ENCODE measurements at regions not wholly inside any gene's neighbourhood (a gene's known extent, or its start where the extent isn't known, plus 50 kb on each side); places are given as distances from the start of the nearest gene placed in this dataset.

GRCh38 chr1:48055876-48056764 lies 58.9 kb upstream of the TRABD2B start:
- H3K27ac ChIP-seq: no peak overlapping the region
- H3K9me3 ChIP-seq (ENCODE audit: low read depth): no peaks in the 10 kb centered on the region
- H3K9me2 ChIP-seq (ENCODE audit: insufficient read depth): no peaks in the 10 kb centered on the region
- no peaks in the 10 kb centered on the region for H3F3A ChIP-seq (ENCODE audit: insufficient read depth)
- H3K4me2 ChIP-seq (ENCODE audit: unreplicated experiment): no peak overlapping the region
- WGBS, 2 experiments (ENCODE audit: low coverage in 1 of 2, low lambda C conversion rate in 2 of 2, missing lambda C conversion rate in 2 of 2): 48 to 51% methylated on average over 9 of the region's 9 CpGs
- H4K20me1 ChIP-seq (ENCODE audit: insufficient read depth): no peaks in the 10 kb centered on the region
- H3K4me1 ChIP-seq (ENCODE audit: insufficient read depth): no peaks in the 10 kb centered on the region; the same call in 1 of the 2 replicates
- H3K9ac ChIP-seq: no peak overlapping the region
- no peak for DNase-seq
- no peaks in the 10 kb centered on the region for H3K79me2 ChIP-seq (ENCODE audit: insufficient read depth)
- in situ Hi-C loops (cut with MboI): no loop called here
- TF ChIP-seq EZH2phosphoT487 (IDR thresholded peaks at IDR 0.05; ENCODE audit: insufficient read depth, low read depth) (no peak), EZH2 (IDR thresholded peaks at IDR 0.05; ENCODE audit: insufficient read depth, poor library complexity, severe bottlenecking) (no peak)
- H3K4me3 ChIP-seq: no peak overlapping the region
- no peaks in the 10 kb centered on the region for H3K36me3 ChIP-seq (ENCODE audit: low read depth)
- H3K27me3 ChIP-seq (replicated peaks; ENCODE audit: insufficient read depth): peaks cover 23% of the 10 kb centered on the region
- no peak overlapping the region for H2AFZ ChIP-seq

- no peak overlapping the region for H3K9ac ChIP-seq
- no peaks in the 10 kb centered on the region for H3K9me3 ChIP-seq (ENCODE audit: low read depth)
- TF ChIP-seq EZH2 (IDR thresholded peaks at IDR 0.05; ENCODE audit: insufficient read depth, poor library complexity, severe bottlenecking) (no peak), EZH2phosphoT487 (IDR thresholded peaks at IDR 0.05; ENCODE audit: insufficient read depth, low read depth) (no peak)
- no peak overlapping the region for H3K27ac ChIP-seq
- no peak overlapping the region for H2AFZ ChIP-seq
- no peak overlapping the region for H3K4me3 ChIP-seq
- H3K27me3 ChIP-seq (replicated peaks; ENCODE audit: insufficient read depth): peaks cover 23% of the 10 kb centered on the region
- no peak for DNase-seq
- H4K20me1 ChIP-seq (ENCODE audit: insufficient read depth): no peaks in the 10 kb centered on the region
- no peak overlapping the region for H3K4me2 ChIP-seq (ENCODE audit: unreplicated experiment)
- in situ Hi-C loops (cut with MboI): no loop called here
- peaks cover 7% of the 10 kb centered on the region for H3K4me1 ChIP-seq (ENCODE audit: insufficient read depth)
- no peaks in the 10 kb centered on the region for H3K79me2 ChIP-seq (ENCODE audit: insufficient read depth)
- H3K36me3 ChIP-seq (ENCODE audit: low read depth): no peaks in the 10 kb centered on the region
- H3F3A ChIP-seq (ENCODE audit: insufficient read depth): no peaks in the 10 kb centered on the region
- no peaks in the 10 kb centered on the region for H3K9me2 ChIP-seq (ENCODE audit: insufficient read depth)
Measured at GRCh38 chr1:48054232-48054631, 57.0 kb upstream of the TRABD2B start.

- no peak overlapping the region for H2AFZ ChIP-seq
- in situ Hi-C loops (cut with MboI): no loop called here
Measured at GRCh38 chr1:48052923-48053291, 55.7 kb upstream of the TRABD2B start.

GRCh38 chr1:48051466-48052126 lies 54.4 kb upstream of the TRABD2B start:
- no peak for DNase-seq
- Histone ChIP-seq H3K4me3 (no peak overlapping the region), H3K9me2 (ENCODE audit: insufficient read depth) (no peaks in the 10 kb centered on the region), H3K27ac (no peak overlapping the region), H3K4me1 (ENCODE audit: insufficient read depth) (peaks cover 32% of the 10 kb centered on the region), H3K4me2 (ENCODE audit: unreplicated experiment) (no peak overlapping the region), H3K9me3 (ENCODE audit: low read depth) (no peaks in the 10 kb centered on the region), H4K20me1 (ENCODE audit: insufficient read depth) (no peaks in the 10 kb centered on the region), H3K79me2 (ENCODE audit: insufficient read depth) (no peaks in the 10 kb centered on the region), H2AFZ (no peak overlapping the region), H3K36me3 (ENCODE audit: low read depth) (no peaks in the 10 kb centered on the region), H3K9ac (no peak overlapping the region), H3K27me3 (replicated peaks; ENCODE audit: insufficient read depth) (peaks cover 9% of the 10 kb centered on the region), H3F3A (ENCODE audit: insufficient read depth) (0 out of 2 replicates have a peak, but pooled peaks cover 5% of the 10 kb centered on the region)
- WGBS, 2 experiments (ENCODE audit: low coverage in 1 of 2, low lambda C conversion rate in 2 of 2, missing lambda C conversion rate in 2 of 2): 75% methylated on average over 5 of the region's 5 CpGs
- in situ Hi-C loops (cut with MboI): no loop called here
- TF ChIP-seq EZH2 (IDR thresholded peaks at IDR 0.05; ENCODE audit: insufficient read depth, poor library complexity, severe bottlenecking) (no peak), EZH2phosphoT487 (IDR thresholded peaks at IDR 0.05; ENCODE audit: insufficient read depth, low read depth) (no peak)

More at GRCh38 chr1:48052923-48053291, 55.7 kb upstream of the TRABD2B start:
- 61 to 77% methylated on average over 1 of the region's 1 CpG for WGBS, 2 experiments (ENCODE audit: low coverage in 1 of 2, low lambda C conversion rate in 2 of 2, missing lambda C conversion rate in 2 of 2)
- Histone ChIP-seq H3F3A (ENCODE audit: insufficient read depth) (no peaks in the 10 kb centered on the region), H3K79me2 (ENCODE audit: insufficient read depth) (no peaks in the 10 kb centered on the region), H3K36me3 (ENCODE audit: low read depth) (no peaks in the 10 kb centered on the region), H3K4me2 (ENCODE audit: unreplicated experiment) (no peak overlapping the region), H3K27ac (no peak overlapping the region), H3K9me2 (ENCODE audit: insufficient read depth) (no peaks in the 10 kb centered on the region), H3K4me1 (ENCODE audit: insufficient read depth) (peaks cover 19% of the 10 kb centered on the region), H3K4me3 (no peak overlapping the region), H3K27me3 (replicated peaks; ENCODE audit: insufficient read depth) (peaks cover 17% of the 10 kb centered on the region), H3K9me3 (ENCODE audit: low read depth) (no peaks in the 10 kb centered on the region), H3K9ac (no peak overlapping the region), H4K20me1 (ENCODE audit: insufficient read depth) (no peaks in the 10 kb centered on the region)
- DNase-seq: no peak
- TF ChIP-seq EZH2 (IDR thresholded peaks at IDR 0.05; ENCODE audit: insufficient read depth, poor library complexity, severe bottlenecking): no peak
- TF ChIP-seq EZH2phosphoT487 (IDR thresholded peaks at IDR 0.05; ENCODE audit: insufficient read depth, low read depth): no peak

Data from GM23248 (cell line).